CD4-positive, alpha-beta memory T cell (primary cell): ENCODE measurements at regions not wholly inside any gene's neighbourhood (a gene's known extent, or its start where the extent isn't known, plus 50 kb on each side); places are given as distances from the start of the nearest gene placed in this dataset.

Experiments
- CTCF ChIA-PET: fragments of 350-600 bp; sonication (Branson Sonifier 250); formaldehyde crosslinking; loops from one replicate; lab custom pipeline; 2021; ENCODE audit warnings: inconsistent platforms; ENCODE audit not compliant: partially characterized antibody; lab: Charles Lee
- POLR2A ChIA-PET: fragments of 350-600 bp; sonication (Branson Sonifier 250); formaldehyde crosslinking; loops from one replicate; lab custom pipeline; 2021; ENCODE audit not compliant: partially characterized antibody; lab: Charles Lee
- DNase-seq, 5 donors: peaks; one replicate each; pipeline versions ENCODE4 v3.0.0 to v3.0.0-alpha.2; 2020 to 2022; ENCODE audit warnings: mixed read lengths in 1 of 5
- H3K27ac ChIP-seq: one replicate; pipeline ENCODE4 v1.7.0; 2013; ENCODE audit warnings: low read depth, low read length
- H3K27me3 ChIP-seq: 2 replicates; pipeline ENCODE4 v1.7.0; 2013; ENCODE audit warnings: mild to moderate bottlenecking, low read length, moderate library complexity; ENCODE audit not compliant: insufficient read depth
- H3K36me3 ChIP-seq: 2 replicates; pipeline ENCODE4 v1.7.0; 2013; ENCODE audit warnings: mild to moderate bottlenecking, low read length, moderate library complexity; ENCODE audit not compliant: insufficient read depth
- H3K4me1 ChIP-seq: 2 replicates; pipeline ENCODE4 v1.7.0; 2013; ENCODE audit warnings: mild to moderate bottlenecking, low read length, moderate library complexity; ENCODE audit not compliant: insufficient read depth
- H3K4me3 ChIP-seq, 2 donors: one replicate each; pipeline ENCODE4 v1.7.0; 2013; ENCODE audit warnings: low read length in 2 of 2, mild to moderate bottlenecking in 1 of 2
- H3K9me3 ChIP-seq, 2 donors: one replicate each; pipeline ENCODE4 v1.7.0; 2013; ENCODE audit warnings: low read length in 2 of 2, control low read depth in 1 of 2; ENCODE audit not compliant: control insufficient read depth in 1 of 2
- H3K27ac Mint-ChIP-seq, 7 donors: one replicate each; pipeline ENCODE4 v1.8.0; 2020 to 2021; ENCODE audit warnings: mixed read lengths in 7 of 7, mild to moderate bottlenecking in 6 of 7, inconsistent platforms in 3 of 7, moderate library complexity in 3 of 7
- H3K27me3 Mint-ChIP-seq, 2 donors: one replicate each; pipeline ENCODE4 v1.8.0; 2020 to 2021; ENCODE audit warnings: mixed read lengths in 2 of 2
- H3K36me3 Mint-ChIP-seq, 2 donors: one replicate each; pipeline ENCODE4 v1.8.0; 2020 to 2021; ENCODE audit warnings: mixed read lengths in 2 of 2, inconsistent platforms in 1 of 2, mild to moderate bottlenecking in 1 of 2
- H3K4me1 Mint-ChIP-seq, 4 donors: one replicate each; pipeline ENCODE4 v1.8.0; 2020 to 2021; ENCODE audit warnings: mixed read lengths in 4 of 4, mild to moderate bottlenecking in 1 of 4
- H3K4me3 Mint-ChIP-seq, 8 donors: one replicate each; pipeline ENCODE4 v1.8.0; 2020 to 2021; ENCODE audit warnings: mixed read lengths in 8 of 8, mild to moderate bottlenecking in 7 of 8, moderate library complexity in 6 of 8, inconsistent platforms in 3 of 8
- H3K9me3 Mint-ChIP-seq, 8 donors: one replicate each; pipeline ENCODE4 v1.8.0; 2020 to 2021; ENCODE audit warnings: mixed read lengths in 8 of 8, mild to moderate bottlenecking in 5 of 8, inconsistent platforms in 3 of 8, moderate library complexity in 1 of 8
- intact Hi-C: fragments of 100-400 bp; cut with micrococcal nuclease; formaldehyde crosslinking; loops from one replicate; pipeline ENCODE4 v1.15.1; 2023

- H3K27ac ChIP-seq = no peak overlapping the region
- H3K4me3 ChIP-seq = no peak overlapping the region
- no peak for DNase-seq
- Mint-ChIP-seq H3K4me3 (no peak overlapping the region), H3K9me3 (peaks cover 0 to 12% (median 4%) of the 10 kb centered on the region in 8 donors), H3K27ac (no peak overlapping the region), H3K27me3 (no peaks in the 10 kb centered on the region), H3K4me1 (no peaks in the 10 kb centered on the region), H3K36me3 (no peaks in the 10 kb centered on the region)
- intact Hi-C loops = no loop called here
- POLR2A ChIA-PET = no interaction called here
- H3K36me3 ChIP-seq = no peaks in the 10 kb centered on the region
- H3K4me1 ChIP-seq = no peaks in the 10 kb centered on the region
- no peaks in the 10 kb centered on the region for H3K27me3 ChIP-seq
- CTCF ChIA-PET = no interaction called here
- H3K9me3 ChIP-seq = no peaks in the 10 kb centered on the region
Measured at GRCh38 chr14:81805785-81806184, 272.1 kb upstream of the SEL1L start.

DNA sequence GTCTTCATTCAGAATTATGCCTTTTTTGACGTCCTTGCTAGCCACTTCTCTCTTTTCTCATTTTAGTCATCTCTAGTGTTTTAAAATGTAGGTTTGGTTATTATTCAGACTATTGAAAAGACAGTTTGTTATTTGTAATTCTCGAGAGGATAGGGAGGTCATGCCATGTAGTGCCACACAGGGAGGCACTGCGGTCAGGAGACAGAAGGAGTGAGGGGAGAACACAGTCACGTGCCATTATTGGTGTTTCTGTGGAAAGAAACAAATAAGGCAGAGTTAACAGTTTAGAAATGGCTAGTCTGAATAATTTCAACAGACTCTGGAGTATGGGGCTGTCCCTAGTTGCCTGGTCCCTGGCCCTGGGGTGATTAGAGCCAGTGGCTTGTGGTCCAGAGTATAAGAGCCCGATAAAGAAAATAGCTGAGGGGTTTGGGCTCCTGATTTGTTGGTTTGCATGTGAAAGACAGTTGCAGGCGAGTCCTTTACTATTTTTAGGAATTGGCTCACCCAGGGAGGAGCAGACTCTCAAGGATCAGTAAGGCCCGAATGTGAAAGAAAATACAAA is 278.1 kb upstream of the SEL1L start:
- intact Hi-C loops = no loop called here
- Mint-ChIP-seq H3K9me3 (peaks cover 2 to 8% (median 4%) of the 10 kb centered on the region in 8 donors), H3K27ac (no peak overlapping the region), H3K4me1 (no peaks in the 10 kb centered on the region), H3K36me3 (no peaks in the 10 kb centered on the region), H3K4me3 (no peak overlapping the region), H3K27me3 (no peaks in the 10 kb centered on the region)
- Histone ChIP-seq H3K27me3 (no peaks in the 10 kb centered on the region), H3K27ac (no peak overlapping the region), H3K4me1 (no peaks in the 10 kb centered on the region), H3K9me3 (no peaks in the 10 kb centered on the region), H3K36me3 (no peaks in the 10 kb centered on the region), H3K4me3 (no peak overlapping the region)
- ChIA-PET CTCF (no interaction called here), POLR2A (no interaction called here)
- no peak for DNase-seq

DNA sequence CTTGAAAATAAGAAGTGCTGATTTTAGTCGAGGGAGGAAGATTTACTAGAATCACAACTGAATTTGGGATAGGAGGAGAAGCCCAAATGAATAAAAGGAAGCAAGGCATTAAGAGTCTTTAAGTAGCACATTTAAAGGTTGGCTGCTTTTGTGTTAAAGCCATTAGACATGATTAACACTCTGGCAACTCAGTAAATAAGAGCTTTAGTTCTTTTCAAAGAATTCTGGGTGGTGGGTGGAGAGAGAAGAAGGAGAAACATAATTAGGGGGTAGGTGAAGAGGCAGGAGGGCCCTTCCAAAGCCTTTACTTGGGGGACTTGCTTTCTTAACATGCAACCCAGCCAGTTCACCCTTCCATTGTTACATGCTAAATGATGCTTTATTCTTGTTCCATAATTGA is 284.6 kb upstream of the SEL1L start:
- Histone ChIP-seq H3K9me3 (no peaks in the 10 kb centered on the region), H3K27ac (no peak overlapping the region), H3K4me1 (no peaks in the 10 kb centered on the region), H3K4me3 (no peak overlapping the region), H3K27me3 (no peaks in the 10 kb centered on the region), H3K36me3 (no peaks in the 10 kb centered on the region)
- Mint-ChIP-seq H3K36me3 (no peaks in the 10 kb centered on the region), H3K27ac (no peak overlapping the region), H3K27me3 (no peaks in the 10 kb centered on the region), H3K9me3 (peaks cover 0 to 9% (median 3%) of the 10 kb centered on the region in 8 donors), H3K4me3 (no peak overlapping the region), H3K4me1 (no peaks in the 10 kb centered on the region)
- intact Hi-C loops = no loop called here
- CTCF ChIA-PET = no interaction called here
- no peak for DNase-seq
- POLR2A ChIA-PET = no interaction called here

DNA sequence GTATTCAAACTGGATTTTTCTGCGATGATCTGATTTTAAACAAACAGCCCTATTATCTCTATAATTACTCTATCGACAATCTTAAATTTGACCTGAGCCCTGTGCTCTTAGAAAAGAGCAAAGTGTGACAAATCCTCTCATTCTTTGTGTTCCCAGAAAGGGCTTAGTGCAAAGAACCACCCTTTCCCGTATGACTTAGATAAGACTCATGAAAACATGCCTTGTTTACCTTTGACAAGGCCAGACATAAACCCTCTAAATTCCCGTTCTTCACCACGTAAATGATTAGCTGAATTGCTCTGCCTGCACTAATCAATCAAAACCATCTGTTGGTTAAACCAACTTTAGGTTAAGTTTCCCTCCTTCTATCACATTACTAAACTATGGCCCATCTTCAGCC is 285.7 kb upstream of the SEL1L start:
- Histone ChIP-seq H3K36me3 (no peaks in the 10 kb centered on the region), H3K4me1 (no peaks in the 10 kb centered on the region), H3K27me3 (no peaks in the 10 kb centered on the region), H3K4me3 (no peak overlapping the region), H3K9me3 (no peaks in the 10 kb centered on the region), H3K27ac (no peak overlapping the region)
- Mint-ChIP-seq H3K4me3 (no peak overlapping the region), H3K36me3 (no peaks in the 10 kb centered on the region), H3K4me1 (no peaks in the 10 kb centered on the region), H3K9me3 (peaks cover 0 to 9% (median 3%) of the 10 kb centered on the region in 8 donors), H3K27me3 (peaks cover 0 to 1% of the 10 kb centered on the region in 2 donors), H3K27ac (no peak overlapping the region)
- CTCF ChIA-PET = no interaction called here
- intact Hi-C loops = no loop called here
- DNase-seq = no peak
- POLR2A ChIA-PET = no interaction called here

DNA sequence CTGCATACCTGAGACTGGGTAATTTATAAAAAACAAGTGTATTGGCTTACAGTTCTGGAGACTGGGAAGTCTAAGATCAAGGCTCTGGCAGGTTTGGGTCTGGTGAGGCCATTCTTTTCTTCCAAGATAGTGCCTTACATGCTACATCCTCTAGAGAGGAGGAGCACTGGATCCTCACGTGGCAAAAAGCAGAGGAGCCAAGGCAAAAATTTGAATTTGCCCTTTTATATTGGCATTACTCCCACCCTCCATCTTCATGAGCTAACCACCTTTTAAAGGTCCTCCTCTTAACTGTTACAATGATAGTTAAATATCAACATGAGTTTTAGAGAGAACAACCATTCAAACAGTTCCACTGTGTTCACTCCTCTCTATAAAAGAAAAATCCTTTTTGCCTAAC is 286.3 kb upstream of the SEL1L start:
- peaks cover 0 to 9% (median 3%) of the 10 kb centered on the region in 8 donors for H3K9me3 Mint-ChIP-seq
- peaks cover 0 to 1% of the 10 kb centered on the region in 2 donors for H3K27me3 Mint-ChIP-seq
- H3K36me3 Mint-ChIP-seq = no peaks in the 10 kb centered on the region
- H3K27me3 ChIP-seq = no peaks in the 10 kb centered on the region
- no peaks in the 10 kb centered on the region for H3K4me1 Mint-ChIP-seq
- ChIA-PET CTCF (no interaction called here), POLR2A (no interaction called here)
- no peaks in the 10 kb centered on the region for H3K9me3 ChIP-seq
- no peaks in the 10 kb centered on the region for H3K4me1 ChIP-seq
- no peak overlapping the region for H3K27ac ChIP-seq
- intact Hi-C loops = no loop called here
- no peaks in the 10 kb centered on the region for H3K36me3 ChIP-seq
- no peak for DNase-seq
- no peak overlapping the region for H3K27ac Mint-ChIP-seq
- no peak overlapping the region for H3K4me3 ChIP-seq
- H3K4me3 Mint-ChIP-seq = no peak overlapping the region

DNA sequence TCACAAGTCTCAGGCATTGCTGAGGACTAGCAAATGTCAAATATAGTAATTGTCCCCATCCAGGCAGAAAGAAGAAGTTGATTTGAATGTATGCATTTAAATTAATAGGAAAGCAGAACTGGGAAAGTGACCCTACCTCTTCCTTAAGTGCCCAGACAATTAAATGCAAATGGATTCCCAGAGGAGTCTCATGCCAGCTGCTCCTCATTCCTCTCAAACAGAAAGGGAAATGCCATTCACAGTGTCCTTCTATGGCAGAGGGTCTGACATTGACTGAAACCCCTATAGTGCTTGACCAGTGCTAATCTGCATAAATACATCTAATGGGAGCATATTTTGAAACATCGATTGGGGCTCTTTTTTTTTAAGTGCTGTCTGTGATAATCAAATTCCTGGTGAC is 292.4 kb upstream of the SEL1L start:
- POLR2A ChIA-PET = no interaction called here
- no peak for DNase-seq

DNA sequence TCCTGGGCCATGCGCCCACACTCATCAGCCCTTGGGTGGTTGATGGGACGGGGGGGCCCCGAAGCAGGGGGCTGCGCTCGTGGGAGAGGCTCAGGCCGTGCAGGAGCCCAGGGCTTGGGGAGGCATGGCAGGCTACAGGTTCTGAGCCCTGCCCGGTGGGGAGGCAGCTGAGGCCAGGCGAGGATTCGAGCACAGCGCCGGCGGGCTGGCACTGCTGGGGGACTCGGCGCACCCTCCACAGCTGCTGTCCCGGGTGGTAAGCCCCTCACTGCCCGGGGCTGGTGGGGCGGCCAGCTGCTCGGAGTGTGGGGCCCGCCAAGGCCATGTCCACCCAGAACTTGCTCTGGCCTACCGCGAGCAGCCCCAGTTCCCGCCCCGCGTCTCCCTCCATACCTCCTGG is 295.8 kb upstream of the SEL1L start:
- intact Hi-C loops = no loop called here
- ChIA-PET CTCF (no interaction called here), POLR2A (no interaction called here)
- Histone ChIP-seq H3K9me3 (no peaks in the 10 kb centered on the region), H3K4me3 (no peak overlapping the region), H3K27ac (no peak overlapping the region), H3K4me1 (no peaks in the 10 kb centered on the region), H3K27me3 (no peaks in the 10 kb centered on the region), H3K36me3 (no peaks in the 10 kb centered on the region)
- H3K36me3 Mint-ChIP-seq = no peaks in the 10 kb centered on the region
- no peak for DNase-seq
- H3K27me3 Mint-ChIP-seq = no peaks in the 10 kb centered on the region
- no peak overlapping the region for H3K27ac Mint-ChIP-seq
- no peaks in the 10 kb centered on the region for H3K4me1 Mint-ChIP-seq
- no peak overlapping the region for H3K4me3 Mint-ChIP-seq
- H3K9me3 Mint-ChIP-seq = peaks cover 0 to 10% (median 4%) of the 10 kb centered on the region in 8 donors

More for the DNA sequence above, 292.4 kb upstream of the SEL1L start:
- no peak overlapping the region for H3K27ac ChIP-seq
- no peaks in the 10 kb centered on the region for H3K27me3 ChIP-seq
- H3K9me3 Mint-ChIP-seq = peaks cover 0 to 16% (median 4%) of the 10 kb centered on the region in 8 donors
- CTCF ChIA-PET = no interaction called here
- no peak overlapping the region for H3K4me3 ChIP-seq
- no peaks in the 10 kb centered on the region for H3K36me3 ChIP-seq
- H3K36me3 Mint-ChIP-seq = no peaks in the 10 kb centered on the region
- H3K4me3 Mint-ChIP-seq = no peak overlapping the region
- H3K27ac Mint-ChIP-seq = no peak overlapping the region
- H3K4me1 ChIP-seq = no peaks in the 10 kb centered on the region
- intact Hi-C loops = no loop called here
- H3K27me3 Mint-ChIP-seq = peaks cover 0 to 1% of the 10 kb centered on the region in 2 donors
- no peaks in the 10 kb centered on the region for H3K4me1 Mint-ChIP-seq
- H3K9me3 ChIP-seq = no peaks in the 10 kb centered on the region
